PFSK-1 (cell line): ENCODE measurements at regions not wholly inside any gene's neighbourhood (a gene's known extent, or its start where the extent isn't known, plus 50 kb on each side); places are given as distances from the start of the nearest gene placed in this dataset.

ENCODE experiments used
- FOXP2 ChIP-seq: optimal IDR thresholded peaks from 2 replicates; pipeline ENCODE3; 2011; ENCODE audit warnings: borderline replicate concordance, control low read depth, inconsistent platforms; ENCODE audit not compliant: insufficient read depth; ENCODE audit errors: extremely low read length, extremely low read depth
- POLR2AphosphoS5 ChIP-seq: IDR thresholded peaks from 2 replicates; pipeline ENCODE4 v1.6.1; 2012; ENCODE audit warnings: low read depth, mild to moderate bottlenecking, control low read depth, low read length, moderate library complexity
- REST ChIP-seq, 2 experiments: IDR thresholded peaks; 2 replicates each; pipeline versions ENCODE4 v1.6.1 to v1.8.0; 2011 to 2012; ENCODE audit warnings: low read depth in 2 of 2, low read length in 2 of 2, control low read depth in 1 of 2, inconsistent platforms in 1 of 2, mild to moderate bottlenecking in 1 of 2, moderate library complexity in 1 of 2; ENCODE audit not compliant: insufficient read depth in 1 of 2
- SIN3A ChIP-seq: IDR thresholded peaks from 2 replicates; pipeline ENCODE4 v1.6.1; 2012; ENCODE audit warnings: mild to moderate bottlenecking, low read length, moderate library complexity, borderline replicate concordance; ENCODE audit not compliant: insufficient read depth
- TAF1 ChIP-seq: IDR thresholded peaks from 2 replicates; pipeline ENCODE4 v1.6.1; 2012; ENCODE audit warnings: low read length, control low read depth, borderline replicate concordance; ENCODE audit not compliant: insufficient read depth

- TF ChIP-seq SIN3A (no peak), REST (IDR thresholded peaks at IDR 0.05; ENCODE audit: insufficient read depth in 1 of 2, low read depth in 2 of 2, low read length in 2 of 2) (no peak), TAF1 (no peak), FOXP2 (no peak), POLR2AphosphoS5 (no peak)
Observed at GRCh38 chr21:25427828-25428227, 179.5 kb downstream of the MRPL39 start.

GRCh38 chr21:25426580-25426979 lies 180.7 kb downstream of the MRPL39 start:
- TF ChIP-seq TAF1 (no peak), FOXP2 (no peak), POLR2AphosphoS5 (no peak), SIN3A (no peak), REST (IDR thresholded peaks at IDR 0.05; ENCODE audit: insufficient read depth in 1 of 2, low read depth in 2 of 2, low read length in 2 of 2) (no peak)

GRCh38 chr21:25425156-25425555 lies 182.1 kb downstream of the MRPL39 start:
- no peak for TF ChIP-seq FOXP2
- no peak for TF ChIP-seq POLR2AphosphoS5
- TF ChIP-seq SIN3A = no peak
- no peak for TF ChIP-seq REST (IDR thresholded peaks at IDR 0.05; ENCODE audit: insufficient read depth in 1 of 2, low read depth in 2 of 2, low read length in 2 of 2)
- TF ChIP-seq TAF1 = no peak

- no peak for TF ChIP-seq POLR2AphosphoS5
- TF ChIP-seq SIN3A = no peak
- TF ChIP-seq REST (IDR thresholded peaks at IDR 0.05; ENCODE audit: insufficient read depth in 1 of 2, low read depth in 2 of 2, low read length in 2 of 2) = no peak
- no peak for TF ChIP-seq FOXP2
- no peak for TF ChIP-seq TAF1
Observed at GRCh38 chr21:25424634-25425033, 182.6 kb downstream of the MRPL39 start.

GRCh38 chr21:25424048-25424447 lies 183.2 kb downstream of the MRPL39 start:
- no peak for TF ChIP-seq POLR2AphosphoS5
- no peak for TF ChIP-seq SIN3A
- TF ChIP-seq REST (IDR thresholded peaks at IDR 0.05; ENCODE audit: insufficient read depth in 1 of 2, low read depth in 2 of 2, low read length in 2 of 2) = no peak
- TF ChIP-seq TAF1 = no peak
- no peak for TF ChIP-seq FOXP2
